Inferior parietal cortex (tissue), 1 donor: ENCODE measurements at regions not wholly inside any gene's neighbourhood (a gene's known extent, or its start where the extent isn't known, plus 50 kb on each side); places are given as distances from the start of the nearest gene placed in this dataset.
"Not testable (repeated sequence)": the region's sequence is repeated elsewhere in the genome, so short reads cannot be mapped to it uniquely, and the experiment has no call there.

Experiments
- DNase-seq: peaks from one replicate; pipeline ENCODE4 v3.0.0-alpha.2; 2016; ENCODE audit errors: extremely low spot score

GRCh38 chr20:29120088-29120487 is 2137.4 kb upstream of the DEFB115 start:
- not testable (repeated sequence) for DNase-seq

GRCh38 chr20:29120575-29120974 is 2136.9 kb upstream of the DEFB115 start:
- DNase-seq: not testable (repeated sequence)

- DNase-seq: not testable (repeated sequence)
These were observed 2134.7 kb upstream of the DEFB115 start for GRCh38 chr20:29122784-29123183.

DNA sequence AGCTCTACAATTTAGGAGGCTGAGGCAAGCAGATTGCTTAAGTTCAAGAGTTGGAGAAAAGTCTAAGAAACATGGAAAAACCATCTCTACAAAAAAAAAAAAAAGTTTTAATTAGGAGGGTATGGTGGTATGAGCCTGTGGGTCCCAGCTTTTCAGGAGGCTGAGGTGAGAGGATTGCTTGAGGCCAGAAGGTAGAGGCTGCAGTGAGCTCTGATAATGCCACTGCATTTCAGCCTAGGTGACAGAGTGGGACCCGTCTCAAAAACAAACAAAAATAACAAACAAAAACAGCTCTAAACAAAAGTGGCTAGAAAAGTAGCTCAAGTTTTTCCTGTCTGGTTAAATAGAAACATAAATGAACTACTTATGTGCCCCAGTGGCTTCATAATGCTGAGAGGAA is 2133.6 kb upstream of the DEFB115 start:
- DNase-seq: no peak
